Stimulated activated naive CD8-positive, alpha-beta T cell treated with anti-CD3 and anti-CD28 coated beads, Interleukin-15, amount 100 ng/mL, for 72 hours (primary cell): ENCODE measurements at regions not wholly inside any gene's neighbourhood (a gene's known extent, or its start where the extent isn't known, plus 50 kb on each side); places are given as distances from the start of the nearest gene placed in this dataset.
"Not testable (repeated sequence)": the region's sequence is repeated elsewhere in the genome, so short reads cannot be mapped to it uniquely, and the experiment has no call there.

Experiments used
- ATAC-seq: fragments of 150-1000 bp; cut with Tn5 transposase; 2 replicates; pipeline ENCODE4 v1.10.0; 2021; ENCODE audit warnings: mild to moderate bottlenecking, moderate library complexity
- DNase-seq, 2 donors: peaks; one replicate each; pipeline ENCODE4 v3.0.0; 2021 to 2022
- H3K27ac Mint-ChIP-seq, 2 donors: one replicate each; pipeline ENCODE4 v1.8.0; 2022; ENCODE audit warnings: mild to moderate bottlenecking in 2 of 2, mixed read lengths in 2 of 2, moderate library complexity in 2 of 2
- H3K27me3 Mint-ChIP-seq: one replicate; pipeline ENCODE4 v1.8.0; 2022; ENCODE audit warnings: mixed read lengths
- H3K4me1 Mint-ChIP-seq: one replicate; pipeline ENCODE4 v1.8.0; 2022; ENCODE audit warnings: mild to moderate bottlenecking, mixed read lengths
- H3K4me3 Mint-ChIP-seq, 2 donors: one replicate each; pipeline ENCODE4 v1.8.0; 2022; ENCODE audit warnings: mild to moderate bottlenecking in 2 of 2, mixed read lengths in 2 of 2, moderate library complexity in 1 of 2
- H3K9me3 Mint-ChIP-seq, 2 donors: one replicate each; pipeline ENCODE4 v1.8.0; 2022; ENCODE audit warnings: mixed read lengths in 2 of 2

DNA sequence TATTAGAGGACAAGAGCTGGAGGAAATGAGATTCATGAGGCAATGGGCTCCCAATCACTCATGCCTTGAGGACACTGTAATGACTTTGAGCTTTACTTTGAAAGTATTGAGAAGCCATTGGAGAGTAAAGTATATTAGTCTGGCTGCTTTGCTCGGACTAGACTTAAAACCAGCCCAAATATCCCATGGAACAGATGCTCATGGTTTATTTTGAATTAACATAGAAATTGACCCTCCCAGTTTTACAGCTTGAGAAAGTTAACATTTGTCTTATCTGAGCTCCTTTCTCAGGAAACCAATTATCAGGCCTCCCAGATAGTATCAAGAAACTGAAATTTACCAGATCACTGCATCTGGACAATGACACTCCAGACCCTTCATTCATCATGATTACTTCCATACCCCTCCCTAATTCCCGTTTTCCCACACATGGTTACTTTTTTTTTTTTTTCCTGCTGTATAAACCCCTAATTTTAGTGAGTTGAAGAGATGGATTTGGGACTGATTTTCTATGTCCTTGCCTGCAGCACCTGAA, 270.8 kb upstream of the SMIM30 start:
- peaks cover 7 to 14% of the 10 kb centered on the region in 2 donors for H3K9me3 Mint-ChIP-seq
- no peak overlapping the region for H3K4me3 Mint-ChIP-seq
- no peaks in the 10 kb centered on the region for H3K4me1 Mint-ChIP-seq
- ATAC-seq (no peak), DNase-seq (no peak)
- no peak overlapping the region for H3K27ac Mint-ChIP-seq
- H3K27me3 Mint-ChIP-seq: no peaks in the 10 kb centered on the region

DNA sequence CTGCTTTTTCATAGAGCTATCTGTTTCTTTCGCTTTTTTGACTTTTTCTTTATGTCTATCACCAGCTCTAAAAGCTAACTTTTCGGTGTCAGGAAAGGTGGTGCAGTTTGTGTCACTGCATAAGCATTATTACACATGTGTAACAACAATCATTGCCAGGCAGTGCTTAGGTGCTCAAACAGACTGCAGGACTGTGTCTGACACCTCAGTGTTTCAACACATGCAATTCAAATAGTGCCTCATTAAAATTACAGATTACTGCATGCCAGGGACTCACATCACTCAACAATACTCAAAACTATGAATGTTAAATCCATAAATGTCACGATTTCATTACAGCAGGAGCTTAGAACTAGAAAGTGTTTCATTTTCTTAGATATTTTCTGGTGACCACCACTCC, 265.3 kb upstream of the SMIM30 start:
- H3K4me1 Mint-ChIP-seq: no peaks in the 10 kb centered on the region
- no peak overlapping the region for H3K4me3 Mint-ChIP-seq
- no peak overlapping the region for H3K27ac Mint-ChIP-seq
- H3K9me3 Mint-ChIP-seq: peaks cover 0 to 3% of the 10 kb centered on the region in 2 donors
- DNase-seq (no peak), ATAC-seq (no peak)
- H3K27me3 Mint-ChIP-seq: no peaks in the 10 kb centered on the region

DNA sequence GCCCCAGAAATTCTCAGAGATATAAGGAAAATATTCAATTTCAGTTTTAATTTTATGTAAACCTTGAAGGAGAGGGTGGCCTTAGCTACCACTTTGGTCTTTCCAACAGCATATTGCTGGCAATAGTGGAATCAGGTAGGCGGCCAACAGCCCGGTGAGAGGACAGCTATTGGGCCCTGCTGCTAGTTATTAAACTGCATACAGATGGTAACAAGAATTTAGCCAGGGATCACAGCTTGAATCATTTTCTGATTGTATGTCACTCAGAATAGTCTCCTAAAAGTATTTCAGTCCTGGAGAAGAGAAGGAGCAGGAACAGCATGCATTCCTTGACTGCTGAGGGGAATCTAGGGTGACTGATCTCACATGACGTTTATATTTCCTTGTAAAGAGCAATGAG, 261.4 kb upstream of the SMIM30 start:
- Mint-ChIP-seq H3K4me3 (no peak overlapping the region), H3K27me3 (no peaks in the 10 kb centered on the region), H3K9me3 (no peaks in the 10 kb centered on the region), H3K27ac (no peak overlapping the region), H3K4me1 (no peaks in the 10 kb centered on the region)
- ATAC-seq: no peak
- DNase-seq: no peak

DNA sequence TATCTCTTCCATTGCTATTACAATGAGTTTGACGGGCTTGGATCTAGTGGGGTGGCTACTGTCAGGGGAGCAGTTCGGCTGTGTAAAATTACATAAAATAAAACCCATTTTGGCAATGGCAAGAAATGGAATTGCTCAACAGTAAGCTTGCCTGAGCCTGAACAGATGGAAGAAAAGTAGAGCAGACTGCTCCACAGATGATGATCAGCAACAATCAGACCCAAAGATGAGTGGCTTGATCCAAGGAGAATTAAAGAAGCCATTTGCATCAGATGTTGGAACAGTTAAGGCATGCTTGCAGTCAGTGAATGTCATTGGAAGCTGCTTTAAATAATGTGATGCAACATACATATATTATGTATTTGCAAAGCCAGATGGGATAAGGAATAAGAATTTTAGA, 256.6 kb upstream of the SMIM30 start:
- Mint-ChIP-seq H3K27ac (no peak overlapping the region), H3K4me1 (no peaks in the 10 kb centered on the region), H3K27me3 (no peaks in the 10 kb centered on the region), H3K4me3 (no peak overlapping the region), H3K9me3 (no peaks in the 10 kb centered on the region)
- no peak for ATAC-seq
- no peak for DNase-seq

DNA sequence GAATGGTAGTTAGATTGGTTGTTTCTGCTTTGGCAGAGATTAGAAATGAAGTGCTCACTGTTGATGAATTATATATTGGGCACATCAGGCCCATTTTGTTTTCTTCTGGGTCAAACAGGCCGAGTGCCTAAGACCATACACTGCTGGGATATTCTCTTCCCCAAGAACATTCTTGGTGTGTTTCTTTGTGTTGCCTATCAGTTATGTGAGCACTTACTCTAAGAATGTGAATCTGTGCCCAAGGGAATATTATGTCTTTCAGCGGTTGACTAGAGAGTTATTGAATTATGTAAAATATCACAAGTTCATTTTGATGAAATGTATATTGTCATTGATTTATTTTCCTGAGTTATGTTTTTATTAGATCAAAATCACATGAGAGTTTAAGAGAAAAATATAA, 255.5 kb upstream of the SMIM30 start:
- ATAC-seq (no peak), DNase-seq (no peak)
- Mint-ChIP-seq H3K4me1 (no peaks in the 10 kb centered on the region), H3K4me3 (no peak overlapping the region), H3K9me3 (no peaks in the 10 kb centered on the region), H3K27me3 (no peaks in the 10 kb centered on the region), H3K27ac (no peak overlapping the region)

DNA sequence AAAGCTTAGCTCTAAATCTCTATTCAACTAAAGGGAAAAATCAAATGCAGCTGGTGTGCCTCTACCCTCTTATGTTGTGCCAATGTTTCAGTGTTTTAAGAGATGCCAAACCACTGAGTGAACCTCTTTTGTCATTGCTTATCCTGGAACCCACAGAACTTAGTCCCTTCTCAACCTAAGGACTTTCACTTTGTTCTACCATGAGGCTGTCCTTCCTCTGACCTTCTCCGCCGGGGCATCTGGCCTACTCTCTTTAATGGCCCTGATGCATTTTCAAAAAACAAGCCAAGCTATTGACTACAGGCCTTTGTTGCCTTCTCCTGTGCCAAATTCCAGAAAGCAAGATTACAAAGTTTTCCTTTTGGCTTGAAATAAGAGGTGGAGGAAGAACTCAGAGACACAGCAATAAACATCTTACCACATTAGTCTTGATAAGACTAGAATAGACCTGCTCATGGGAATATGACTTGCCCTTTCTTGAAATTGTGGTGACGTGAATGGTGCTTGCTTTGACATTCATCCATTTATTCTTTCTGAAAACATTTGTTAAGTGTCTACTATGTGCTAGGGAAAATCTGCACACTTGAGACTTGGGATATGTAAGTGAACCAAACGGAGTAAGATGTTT, 253.2 kb upstream of the SMIM30 start:
- Mint-ChIP-seq H3K27ac (no peak overlapping the region), H3K9me3 (no peaks in the 10 kb centered on the region), H3K27me3 (no peaks in the 10 kb centered on the region), H3K4me1 (no peaks in the 10 kb centered on the region), H3K4me3 (no peak overlapping the region)
- ATAC-seq: no peak
- DNase-seq: no peak

DNA sequence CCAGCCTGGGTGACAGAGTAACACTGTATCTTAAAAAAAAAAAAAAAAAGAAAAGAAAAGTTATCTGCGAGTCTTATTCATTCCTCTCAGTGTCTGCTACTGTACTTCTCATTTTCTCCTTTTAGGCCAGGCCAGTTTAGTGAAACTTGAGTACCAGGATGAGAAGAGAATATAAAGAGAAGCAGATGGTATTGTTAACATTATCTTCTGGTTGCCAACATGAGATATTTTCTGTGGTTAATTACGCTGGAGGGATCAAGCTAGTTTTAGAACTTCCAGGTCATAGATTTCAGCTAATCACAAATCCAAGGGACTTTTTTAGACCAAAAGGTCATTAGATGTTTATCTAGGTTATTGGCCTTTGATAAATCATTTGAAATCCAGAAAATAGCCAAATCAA, 252.6 kb upstream of the SMIM30 start:
- Mint-ChIP-seq H3K27ac (no peak overlapping the region), H3K4me3 (no peak overlapping the region), H3K9me3 (peaks cover 0 to under 1% of the 10 kb centered on the region in 2 donors), H3K4me1 (no peaks in the 10 kb centered on the region), H3K27me3 (no peaks in the 10 kb centered on the region)
- ATAC-seq: no peak
- no peak for DNase-seq

DNA sequence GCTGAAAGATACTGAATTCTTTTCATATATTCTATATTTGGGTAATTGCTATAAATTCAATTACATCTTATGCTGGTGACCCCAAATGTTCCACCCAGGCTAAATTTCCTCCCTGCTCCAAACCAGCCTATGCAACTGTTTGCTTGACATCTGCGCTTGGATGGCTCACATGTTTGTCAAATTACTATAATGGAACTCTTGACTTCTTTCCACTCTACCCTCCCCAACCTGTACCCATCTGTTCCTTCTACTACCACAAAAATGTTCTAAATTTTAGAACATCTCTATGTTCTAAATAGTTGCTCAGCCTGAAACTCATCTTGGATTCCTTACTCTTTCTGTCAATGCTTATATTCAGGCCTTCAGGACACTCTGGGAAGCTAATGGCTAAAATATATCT, 249.9 kb upstream of the SMIM30 start:
- Mint-ChIP-seq H3K27ac (no peak overlapping the region), H3K4me3 (no peak overlapping the region), H3K4me1 (no peaks in the 10 kb centered on the region), H3K9me3 (peaks cover 0 to 3% of the 10 kb centered on the region in 2 donors), H3K27me3 (no peaks in the 10 kb centered on the region)
- no peak for DNase-seq
- no peak for ATAC-seq

DNA sequence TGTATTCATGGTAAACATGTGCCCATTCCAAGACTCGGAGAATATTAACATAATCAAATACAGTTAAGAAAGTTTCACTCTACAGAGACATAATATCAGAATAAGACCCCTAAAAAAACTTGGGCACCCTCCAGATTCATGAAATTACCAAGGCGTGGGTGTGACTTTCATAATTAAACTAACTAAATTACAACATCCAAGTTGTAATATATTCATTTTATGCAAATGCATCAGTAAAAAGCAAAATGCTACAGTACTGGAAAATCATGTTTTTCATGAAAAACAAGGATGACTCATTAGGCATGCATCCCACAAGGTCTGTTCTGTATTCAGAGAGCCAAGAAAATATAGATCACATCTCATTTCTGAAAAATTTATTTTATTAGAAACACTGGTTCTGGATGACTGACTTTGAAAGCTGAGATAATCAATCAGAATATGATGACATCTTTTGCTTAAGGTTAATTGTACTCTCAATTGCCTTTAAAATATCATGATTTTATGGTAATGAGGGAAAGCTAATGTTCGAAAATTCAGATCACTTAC, 248.8 kb upstream of the SMIM30 start:
- H3K4me3 Mint-ChIP-seq: no peak overlapping the region
- no peaks in the 10 kb centered on the region for H3K4me1 Mint-ChIP-seq
- no peaks in the 10 kb centered on the region for H3K27me3 Mint-ChIP-seq
- no peak overlapping the region for H3K27ac Mint-ChIP-seq
- no peak for ATAC-seq
- DNase-seq: no peak
- H3K9me3 Mint-ChIP-seq: peaks cover 0 to 3% of the 10 kb centered on the region in 2 donors

DNA sequence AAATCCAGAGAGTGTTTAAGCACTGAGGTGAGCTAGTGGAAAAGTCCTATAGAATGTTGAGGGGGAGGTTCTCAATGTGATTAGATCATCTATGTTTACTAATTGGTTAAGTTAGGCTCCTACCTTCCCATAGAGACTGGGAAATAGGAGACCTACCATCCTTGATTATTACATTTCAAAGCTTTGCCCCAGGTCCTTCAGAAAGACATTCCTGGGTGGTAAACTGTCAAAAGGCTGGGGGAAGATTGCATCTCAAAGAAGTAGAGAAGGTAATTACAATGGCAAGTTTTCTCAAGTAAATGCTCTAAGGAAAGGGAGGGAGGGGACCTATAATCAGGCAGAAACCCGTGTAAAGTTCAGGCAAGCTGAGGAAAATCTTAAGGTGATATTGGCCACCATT, 247.8 kb upstream of the SMIM30 start:
- no peak for ATAC-seq
- H3K4me1 Mint-ChIP-seq: no peaks in the 10 kb centered on the region

DNA sequence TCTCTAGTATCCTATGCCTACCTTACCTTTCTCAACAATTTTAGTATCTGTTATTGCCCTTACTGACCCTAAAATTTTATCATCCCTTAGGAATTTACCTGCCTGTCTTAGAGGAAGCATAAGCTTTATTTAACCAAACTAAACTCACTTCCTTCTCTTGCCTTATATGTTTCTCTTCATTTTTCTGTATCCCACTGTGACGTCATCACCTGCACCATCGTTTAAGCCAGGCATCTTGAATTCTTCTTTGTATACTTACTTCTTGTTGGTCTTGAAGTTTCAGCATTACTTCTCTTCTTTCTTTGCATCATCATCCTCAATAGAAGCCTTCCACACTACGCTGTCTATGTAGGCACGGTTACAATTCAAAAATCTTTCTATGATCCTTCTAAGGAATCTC, 231.0 kb upstream of the SMIM30 start:
- DNase-seq: no peak
- no peak for ATAC-seq
- H3K9me3 Mint-ChIP-seq: no peaks in the 10 kb centered on the region
- H3K4me3 Mint-ChIP-seq: no peak overlapping the region
- H3K27ac Mint-ChIP-seq: no peak overlapping the region
- no peaks in the 10 kb centered on the region for H3K27me3 Mint-ChIP-seq
- no peaks in the 10 kb centered on the region for H3K4me1 Mint-ChIP-seq

More for the DNA sequence above, 247.8 kb upstream of the SMIM30 start:
- no peak for DNase-seq
- H3K9me3 Mint-ChIP-seq: peaks cover 0 to 3% of the 10 kb centered on the region in 2 donors
- H3K27me3 Mint-ChIP-seq: no peaks in the 10 kb centered on the region
- no peak overlapping the region for H3K27ac Mint-ChIP-seq
- no peak overlapping the region for H3K4me3 Mint-ChIP-seq

DNA sequence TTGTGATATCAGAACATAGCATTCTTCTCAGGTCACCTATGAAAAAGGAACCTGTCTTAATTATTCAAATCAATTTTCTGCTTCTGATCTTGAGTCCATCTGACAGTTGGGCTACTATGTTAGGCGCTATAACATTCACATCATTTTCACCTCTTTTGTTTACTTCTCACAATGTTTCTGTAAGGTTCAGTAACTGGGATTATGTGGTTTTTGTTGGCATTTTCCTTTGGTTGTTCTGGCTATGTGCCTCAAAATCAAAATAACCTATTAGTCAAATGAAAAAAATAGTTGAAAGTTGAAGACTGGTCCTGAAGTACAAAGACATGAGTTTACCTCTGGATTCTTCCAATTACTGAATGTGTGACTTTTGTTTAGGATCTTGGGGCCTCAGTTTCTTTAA, 221.3 kb upstream of the SMIM30 start:
- H3K27ac Mint-ChIP-seq: no peak overlapping the region
- no peaks in the 10 kb centered on the region for H3K27me3 Mint-ChIP-seq
- DNase-seq (no peak), ATAC-seq (no peak)
- no peaks in the 10 kb centered on the region for H3K4me1 Mint-ChIP-seq
- peaks cover 4 to 6% of the 10 kb centered on the region in 2 donors for H3K9me3 Mint-ChIP-seq
- H3K4me3 Mint-ChIP-seq: no peak overlapping the region

DNA sequence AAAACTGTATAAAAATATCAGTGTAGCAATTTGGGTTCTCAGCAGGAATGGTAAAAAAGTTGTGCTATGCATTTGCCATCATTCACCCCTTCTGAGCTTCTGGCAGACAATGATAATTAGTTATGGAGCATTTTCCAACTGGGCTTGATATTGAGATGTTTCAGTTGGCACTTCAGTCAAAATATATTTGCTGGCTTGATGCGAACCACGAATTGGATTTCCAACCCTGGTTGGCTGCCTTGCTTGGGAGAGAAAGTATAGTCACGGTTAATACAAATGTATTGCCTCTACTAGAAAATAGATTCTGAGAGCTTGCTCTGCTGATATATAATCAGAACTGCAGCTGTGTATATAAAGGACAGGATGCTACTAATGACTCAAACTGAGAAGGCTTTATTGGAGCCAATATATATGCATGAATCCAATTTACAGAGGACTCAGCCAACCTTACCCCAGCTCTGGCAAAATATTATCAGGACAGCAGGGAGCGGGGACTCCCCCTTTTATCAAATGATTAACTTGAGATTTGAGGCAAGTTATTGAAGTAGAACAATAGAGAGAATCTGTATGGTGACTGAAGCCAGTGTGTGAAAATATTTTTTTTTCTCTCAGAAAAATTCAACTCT, 219.8 kb upstream of the SMIM30 start:
- H3K9me3 Mint-ChIP-seq: peaks cover 4 to 6% of the 10 kb centered on the region in 2 donors
- H3K27ac Mint-ChIP-seq: no peak overlapping the region
- ATAC-seq (no peak), DNase-seq (no peak)
- no peak overlapping the region for H3K4me3 Mint-ChIP-seq
- no peaks in the 10 kb centered on the region for H3K27me3 Mint-ChIP-seq
- H3K4me1 Mint-ChIP-seq: no peaks in the 10 kb centered on the region

DNA sequence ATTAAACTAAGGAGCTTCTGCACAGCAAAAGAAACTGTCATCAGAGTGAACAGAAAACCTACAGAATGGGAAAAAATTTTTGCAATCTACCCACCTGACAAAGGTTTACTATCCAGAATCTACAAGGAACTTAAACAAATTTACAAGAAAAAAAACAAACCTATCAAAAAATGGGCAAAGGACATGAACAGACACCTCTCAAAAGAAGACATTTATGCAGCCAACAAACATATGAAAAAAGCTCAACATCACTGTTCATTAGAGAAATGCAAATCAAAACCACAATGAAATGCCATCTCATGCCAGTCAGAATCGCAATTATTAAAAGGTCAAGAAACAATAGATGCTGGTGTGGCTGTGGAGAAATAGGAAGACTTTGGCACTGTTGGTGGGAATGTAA, 218.5 kb upstream of the SMIM30 start:
- not testable (repeated sequence) for H3K27me3 Mint-ChIP-seq, DNase-seq, H3K4me1 Mint-ChIP-seq, ATAC-seq, H3K27ac Mint-ChIP-seq, H3K4me3 Mint-ChIP-seq
- peaks cover 4 to 12% of the 10 kb centered on the region in 2 donors for H3K9me3 Mint-ChIP-seq

DNA sequence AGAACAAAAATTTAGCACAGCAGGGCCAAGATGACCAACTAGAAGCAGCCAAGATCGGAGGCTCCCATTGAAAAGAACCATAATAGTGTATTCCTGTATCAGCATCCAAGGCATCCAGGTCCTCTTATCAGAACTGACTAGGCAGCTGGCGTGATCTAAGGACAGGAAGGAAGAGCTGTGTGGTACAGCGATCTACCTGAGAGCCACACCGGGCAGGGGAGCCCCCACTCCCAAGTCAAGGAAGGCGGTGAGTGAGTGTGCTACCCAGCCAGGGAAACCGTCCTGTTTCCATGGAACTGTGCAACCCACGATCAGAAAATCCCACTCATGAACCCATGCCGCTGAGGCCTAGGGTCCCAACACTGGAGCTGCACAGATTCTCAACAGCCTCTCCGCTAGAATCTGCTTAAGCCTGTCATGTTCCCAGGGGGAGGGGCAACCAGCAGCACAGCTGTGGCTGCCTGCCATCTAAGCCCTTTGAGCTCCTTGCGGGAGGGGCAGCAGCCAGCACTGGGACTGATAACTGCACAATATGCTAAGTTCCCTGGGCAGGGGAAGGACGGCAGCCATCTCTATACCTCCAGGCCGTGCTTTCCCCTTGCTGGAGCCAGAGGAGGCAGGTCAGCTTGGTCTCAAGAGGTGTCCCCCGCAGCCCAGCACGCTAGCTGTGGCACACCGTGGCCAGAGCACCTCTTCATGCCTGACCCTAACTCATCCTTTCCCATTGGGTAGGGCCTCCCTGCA, 213.0 kb upstream of the SMIM30 start:
- Mint-ChIP-seq H3K4me3 (no peak overlapping the region), H3K9me3 (peaks cover 4 to 7% of the 10 kb centered on the region in 2 donors), H3K27ac (no peak overlapping the region), H3K27me3 (no peaks in the 10 kb centered on the region), H3K4me1 (no peaks in the 10 kb centered on the region)
- DNase-seq (no peak), ATAC-seq (no peak)

DNA sequence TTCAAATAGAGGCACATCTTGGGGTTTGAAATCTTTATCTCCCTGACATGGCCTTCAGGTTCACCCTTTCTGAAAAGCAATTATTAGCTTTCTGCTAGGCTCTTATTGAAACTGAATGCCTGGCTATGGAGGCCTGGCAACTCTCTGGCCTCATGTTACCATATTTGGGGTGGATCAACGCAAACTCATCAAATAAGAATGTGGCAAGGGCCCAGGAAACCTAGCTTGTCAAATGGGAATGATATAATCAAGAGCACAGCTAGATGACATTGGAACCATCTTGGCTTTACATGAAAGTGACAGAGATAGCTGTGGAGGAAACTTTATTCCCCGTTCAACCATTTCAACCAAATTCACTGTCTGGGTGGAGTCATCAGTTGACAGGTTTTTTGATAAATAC, 202.8 kb upstream of the SMIM30 start:
- no peak overlapping the region for H3K4me3 Mint-ChIP-seq
- ATAC-seq: no peak
- H3K27ac Mint-ChIP-seq: no peak overlapping the region
- no peaks in the 10 kb centered on the region for H3K9me3 Mint-ChIP-seq
- no peaks in the 10 kb centered on the region for H3K27me3 Mint-ChIP-seq
- no peak for DNase-seq
- H3K4me1 Mint-ChIP-seq: no peaks in the 10 kb centered on the region
